Upper lobe of right lung (tissue), 1 donor: ENCODE measurements at regions not wholly inside any gene's neighbourhood (a gene's known extent, or its start where the extent isn't known, plus 50 kb on each side); places are given as distances from the start of the nearest gene placed in this dataset.

Experiments
- ATAC-seq: fragments of 200-7000 bp; cut with Tn5 transposase; one replicate; pipeline ENCODE4 v1.9.1; 2020; ENCODE audit warnings: mild to moderate bottlenecking, moderate library complexity
- DNase-seq: peaks from one replicate; pipeline ENCODE4 v3.0.0-alpha.2; 2020
- H3K27ac ChIP-seq: fragments of 200-600 bp; one replicate; pipeline ENCODE4 v1.8.0; 2022
- H3K27me3 ChIP-seq: fragments of 200-600 bp; one replicate; pipeline ENCODE4 v1.8.0; 2022; ENCODE audit warnings: mild to moderate bottlenecking
- H3K36me3 ChIP-seq: fragments of 200-600 bp; one replicate; pipeline ENCODE4 v1.8.0; 2022
- H3K4me1 ChIP-seq: fragments of 200-600 bp; one replicate; pipeline ENCODE4 v1.8.0; 2022
- H3K4me3 ChIP-seq: fragments of 200-600 bp; one replicate; pipeline ENCODE4 v1.8.0; 2022; ENCODE audit warnings: mild to moderate bottlenecking
- H3K9me3 ChIP-seq: fragments of 200-600 bp; one replicate; pipeline ENCODE4 v1.8.0; 2022
- CTCF ChIP-seq: fragments of 200-600 bp; IDR thresholded peaks from one replicate; pipeline ENCODE4 v1.8.0; 2022; ENCODE audit warnings: antibody characterized with exemption
- intact Hi-C: fragments of 100-400 bp; cut with DNase I; formaldehyde crosslinking; loops from one replicate; pipeline ENCODE4 v1.11.0; 2022
- donor health status: DM: no; HTN: yes; CAD: no; lungs with severe emphysema.

- intact Hi-C loops: no loop called here
- no peak for ATAC-seq
Measured at GRCh38 chr3:72093992-72094334, 309.0 kb upstream of the PROK2 start.

GRCh38 chr3:72093270-72093991, 308.5 kb upstream of the PROK2 start:
- Histone ChIP-seq H3K36me3 (no peaks in the 10 kb centered on the region), H3K4me3 (no peak overlapping the region), H3K9me3 (no peaks in the 10 kb centered on the region), H3K27me3 (no peaks in the 10 kb centered on the region), H3K4me1 (no peaks in the 10 kb centered on the region), H3K27ac (no peak overlapping the region)
- intact Hi-C loops: no loop called here
- TF ChIP-seq CTCF: no peak
- ATAC-seq (no peak), DNase-seq (no peak)

More at GRCh38 chr3:72093992-72094334, 309.0 kb upstream of the PROK2 start:
- Histone ChIP-seq H3K27ac (no peak overlapping the region), H3K36me3 (no peaks in the 10 kb centered on the region), H3K4me1 (no peaks in the 10 kb centered on the region), H3K4me3 (no peak overlapping the region), H3K27me3 (no peaks in the 10 kb centered on the region), H3K9me3 (no peaks in the 10 kb centered on the region)
- no peak for TF ChIP-seq CTCF
- no peak for DNase-seq

GRCh38 chr3:72092778-72093177, 307.8 kb upstream of the PROK2 start:
- Histone ChIP-seq H3K27ac (no peak overlapping the region), H3K4me3 (no peak overlapping the region), H3K9me3 (no peaks in the 10 kb centered on the region), H3K4me1 (no peaks in the 10 kb centered on the region), H3K27me3 (no peaks in the 10 kb centered on the region), H3K36me3 (no peaks in the 10 kb centered on the region)
- intact Hi-C loops: no loop called here
- ATAC-seq: peak; percentile 17
- TF ChIP-seq CTCF: no peak
- DNase-seq: no peak

GRCh38 chr3:72088486-72089025, 303.6 kb upstream of the PROK2 start:
- ATAC-seq: no peak
- DNase-seq: no peak
- TF ChIP-seq CTCF: no peak

GRCh38 chr3:72087420-72087819, 302.5 kb upstream of the PROK2 start:
- Histone ChIP-seq H3K27me3 (no peaks in the 10 kb centered on the region), H3K27ac (no peak overlapping the region), H3K9me3 (no peaks in the 10 kb centered on the region), H3K4me3 (no peak overlapping the region), H3K36me3 (no peaks in the 10 kb centered on the region), H3K4me1 (peaks cover 3% of the 10 kb centered on the region)
- ATAC-seq: no peak
- intact Hi-C loops: no loop called here
- no peak for TF ChIP-seq CTCF
- DNase-seq: no peak

More at GRCh38 chr3:72088486-72089025, 303.6 kb upstream of the PROK2 start:
- Histone ChIP-seq H3K27me3 (no peaks in the 10 kb centered on the region), H3K4me1 (no peaks in the 10 kb centered on the region), H3K9me3 (no peaks in the 10 kb centered on the region), H3K36me3 (no peaks in the 10 kb centered on the region), H3K4me3 (no peak overlapping the region), H3K27ac (no peak overlapping the region)
- intact Hi-C loops: no loop called here

- Histone ChIP-seq H3K36me3 (no peaks in the 10 kb centered on the region), H3K27ac (no peak overlapping the region), H3K27me3 (no peaks in the 10 kb centered on the region), H3K4me3 (no peak overlapping the region), H3K4me1 (peaks cover 10% of the 10 kb centered on the region), H3K9me3 (no peaks in the 10 kb centered on the region)
- no peak for TF ChIP-seq CTCF
- ATAC-seq: peak; percentile 43
- intact Hi-C loops: no loop called here
- no peak for DNase-seq
Measured at GRCh38 chr3:72086743-72087087, 301.8 kb upstream of the PROK2 start.
